ENCODE measurements at regions not wholly inside any gene's neighbourhood (a gene's known extent, or its start where the extent isn't known, plus 50 kb on each side); places are given as distances from the start of the nearest gene placed in this dataset.

DNA sequence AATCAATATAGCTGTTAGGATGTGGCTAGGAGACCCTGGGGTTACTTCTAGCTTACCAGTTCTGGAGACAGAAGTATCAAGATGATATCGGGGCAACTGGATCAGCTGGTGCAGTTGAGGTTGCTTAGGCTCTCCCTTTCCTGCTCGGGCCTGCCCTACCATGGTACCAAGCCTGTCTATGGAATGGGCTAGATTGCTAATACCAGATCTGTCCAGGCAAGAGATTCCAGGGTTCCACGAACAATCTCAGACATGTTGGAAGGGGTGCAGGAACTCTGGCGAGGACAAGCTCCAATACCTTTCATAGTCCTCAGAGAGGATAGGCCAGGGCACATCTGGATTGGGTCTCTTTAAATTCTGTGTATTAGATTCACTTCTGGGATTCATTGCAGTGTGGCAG lies 53.8 kb downstream of the ADM start:
- POLR2A ChIA-PET = no interaction called here
- no peak for DNase-seq (ENCODE audit: low read depth in 1 of 2, low spot score in 1 of 2)
- TF ChIP-seq HEYL (CRISPR knock-in tag; IDR thresholded peaks at IDR 0.05) (no peak), FOXS1 (CRISPR knock-in tag; IDR thresholded peaks at IDR 0.05) (no peak), RCOR1 (IDR thresholded peaks at IDR 0.05; ENCODE audit: low read depth, low read length) (no peak), EP300 (IDR thresholded peaks at IDR 0.05) (no peak), PHF8 (IDR thresholded peaks at IDR 0.05; ENCODE audit: borderline replicate concordance, low read depth) (no peak), MYC (IDR thresholded peaks at IDR 0.05; ENCODE audit: borderline replicate concordance, low read length) (no peak), ZFP36 (IDR thresholded peaks at IDR 0.05; ENCODE audit: borderline replicate concordance, partially characterized antibody) (no peak), JUN (IDR thresholded peaks at IDR 0.05) (no peak), NFE2L2 (conservative IDR thresholded peaks at IDR 0.05; ENCODE audit: low read length) (no peak), POLR2A (IDR thresholded peaks at IDR 0.05; ENCODE audit: low read length) (no peak)
- TF ChIP-seq, protein P1, sequence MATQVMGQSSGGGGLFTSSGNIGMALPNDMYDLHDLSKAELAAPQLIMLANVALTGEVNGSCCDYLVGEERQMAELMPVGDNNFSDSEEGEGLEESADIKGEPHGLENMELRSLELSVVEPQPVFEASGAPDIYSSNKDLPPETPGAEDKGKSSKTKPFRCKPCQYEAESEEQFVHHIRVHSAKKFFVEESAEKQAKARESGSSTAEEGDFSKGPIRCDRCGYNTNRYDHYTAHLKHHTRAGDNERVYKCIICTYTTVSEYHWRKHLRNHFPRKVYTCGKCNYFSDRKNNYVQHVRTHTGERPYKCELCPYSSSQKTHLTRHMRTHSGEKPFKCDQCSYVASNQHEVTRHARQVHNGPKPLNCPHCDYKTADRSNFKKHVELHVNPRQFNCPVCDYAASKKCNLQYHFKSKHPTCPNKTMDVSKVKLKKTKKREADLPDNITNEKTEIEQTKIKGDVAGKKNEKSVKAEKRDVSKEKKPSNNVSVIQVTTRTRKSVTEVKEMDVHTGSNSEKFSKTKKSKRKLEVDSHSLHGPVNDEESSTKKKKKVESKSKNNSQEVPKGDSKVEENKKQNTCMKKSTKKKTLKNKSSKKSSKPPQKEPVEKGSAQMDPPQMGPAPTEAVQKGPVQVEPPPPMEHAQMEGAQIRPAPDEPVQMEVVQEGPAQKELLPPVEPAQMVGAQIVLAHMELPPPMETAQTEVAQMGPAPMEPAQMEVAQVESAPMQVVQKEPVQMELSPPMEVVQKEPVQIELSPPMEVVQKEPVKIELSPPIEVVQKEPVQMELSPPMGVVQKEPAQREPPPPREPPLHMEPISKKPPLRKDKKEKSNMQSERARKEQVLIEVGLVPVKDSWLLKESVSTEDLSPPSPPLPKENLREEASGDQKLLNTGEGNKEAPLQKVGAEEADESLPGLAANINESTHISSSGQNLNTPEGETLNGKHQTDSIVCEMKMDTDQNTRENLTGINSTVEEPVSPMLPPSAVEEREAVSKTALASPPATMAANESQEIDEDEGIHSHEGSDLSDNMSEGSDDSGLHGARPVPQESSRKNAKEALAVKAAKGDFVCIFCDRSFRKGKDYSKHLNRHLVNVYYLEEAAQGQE (IDR thresholded peaks at IDR 0.05) = no peak
- no peak overlapping the region for H3K4me2 ChIP-seq
- ATAC-seq = no peak
- H3K4me3 ChIP-seq = no peak overlapping the region
- peaks cover 3% of the 10 kb centered on the region; the same call in 1 of the 3 replicates for H3K9me3 ChIP-seq
- FAIRE-seq = no peak
- CTCF ChIA-PET = interaction anchor here (0.9 to 1.2 kb wide), 2 partner anchors 378 to 600 kb away, joined by 3 read pairs; no protein-coding TSS in a partner anchor
- WGBS (ENCODE audit: missing lambda C conversion rate) = 87% methylated on average over 4 of the region's 4 CpGs
- no peaks in the 10 kb centered on the region for H3K4me1 ChIP-seq
- no peak overlapping the region for H3K27ac ChIP-seq

DNA sequence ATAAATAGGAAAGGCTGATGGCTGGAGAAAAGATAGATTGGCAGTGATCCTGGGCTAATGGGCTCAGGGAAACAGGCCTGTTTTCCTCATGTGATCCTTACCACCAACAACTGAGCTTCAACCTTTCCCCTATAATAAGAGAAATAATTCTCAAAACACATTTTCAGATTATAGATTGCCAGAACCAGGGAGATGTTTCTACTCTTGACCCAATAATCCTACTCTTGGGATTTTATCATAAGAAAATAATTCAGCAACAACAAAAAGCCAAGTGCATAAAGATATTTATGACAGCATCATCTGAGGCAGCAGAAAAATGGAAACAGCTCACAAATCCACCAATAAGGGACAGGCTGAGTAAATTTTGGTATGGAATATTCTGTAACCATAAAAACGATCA lies 54.3 kb downstream of the ADM start:
- DNase-seq (ENCODE audit: low read depth in 1 of 2, low spot score in 1 of 2) (no peak), FAIRE-seq (no peak), ATAC-seq (no peak)
- H3K4me2 ChIP-seq = no peak overlapping the region
- ChIA-PET POLR2A (no interaction called here), CTCF (interaction anchor here (0.9 to 1.2 kb wide), 2 partner anchors 377 to 601 kb away, joined by 3 read pairs; no protein-coding TSS in a partner anchor)
- WGBS (ENCODE audit: missing lambda C conversion rate) = 80% methylated on average over 1 of the region's 1 CpG
- no peak overlapping the region for H3K27ac ChIP-seq
- no peak for TF ChIP-seq EP300 (IDR thresholded peaks at IDR 0.05)
- TF ChIP-seq HDAC2 (IDR thresholded peaks at IDR 0.05) = no peak
- no peak for TF ChIP-seq SREBF2 (IDR thresholded peaks at IDR 0.05)
- no peak for TF ChIP-seq CBX2 (IDR thresholded peaks at IDR 0.05; ENCODE audit: borderline replicate concordance, low read depth)
- TF ChIP-seq, protein P2, sequence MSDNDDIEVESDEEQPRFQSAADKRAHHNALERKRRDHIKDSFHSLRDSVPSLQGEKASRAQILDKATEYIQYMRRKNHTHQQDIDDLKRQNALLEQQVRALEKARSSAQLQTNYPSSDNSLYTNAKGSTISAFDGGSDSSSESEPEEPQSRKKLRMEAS (IDR thresholded peaks at IDR 0.05) = no peak
- TF ChIP-seq ZNF302 (CRISPR knock-in tag; IDR thresholded peaks at IDR 0.05) = no peak
- no peak for TF ChIP-seq SMC3 (IDR thresholded peaks at IDR 0.05)
- TF ChIP-seq RAD21 (conservative IDR thresholded peaks at IDR 0.05 in 1 of 2, IDR thresholded peaks at IDR 0.05 in 1 of 2) = no peak
- no peak for TF ChIP-seq RARB (CRISPR knock-in tag; IDR thresholded peaks at IDR 0.05)
- TF ChIP-seq PHF8 (IDR thresholded peaks at IDR 0.05; ENCODE audit: borderline replicate concordance, low read depth) = no peak
- no peak for TF ChIP-seq CEBPB (IDR thresholded peaks at IDR 0.05)
- no peak for TF ChIP-seq FOSL2 (IDR thresholded peaks at IDR 0.05)
- no peak for TF ChIP-seq FOSL2 (CRISPR knock-in tag; IDR thresholded peaks at IDR 0.05)
- no peak for TF ChIP-seq TP53 (CRISPR knock-in tag; IDR thresholded peaks at IDR 0.05)
- no peak for TF ChIP-seq HEYL (CRISPR knock-in tag; IDR thresholded peaks at IDR 0.05)
- no peak for TF ChIP-seq RCOR1 (IDR thresholded peaks at IDR 0.05; ENCODE audit: low read depth, low read length)
- TF ChIP-seq HOXA7 (CRISPR knock-in tag; IDR thresholded peaks at IDR 0.05) = no peak
- TF ChIP-seq, protein P3, sequence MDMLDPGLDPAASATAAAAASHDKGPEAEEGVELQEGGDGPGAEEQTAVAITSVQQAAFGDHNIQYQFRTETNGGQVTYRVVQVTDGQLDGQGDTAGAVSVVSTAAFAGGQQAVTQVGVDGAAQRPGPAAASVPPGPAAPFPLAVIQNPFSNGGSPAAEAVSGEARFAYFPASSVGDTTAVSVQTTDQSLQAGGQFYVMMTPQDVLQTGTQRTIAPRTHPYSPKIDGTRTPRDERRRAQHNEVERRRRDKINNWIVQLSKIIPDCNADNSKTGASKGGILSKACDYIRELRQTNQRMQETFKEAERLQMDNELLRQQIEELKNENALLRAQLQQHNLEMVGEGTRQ (IDR thresholded peaks at IDR 0.05) = no peak
- no peak for TF ChIP-seq EHF (CRISPR knock-in tag; IDR thresholded peaks at IDR 0.05)
- TF ChIP-seq CHD4 (IDR thresholded peaks at IDR 0.05; ENCODE audit: borderline replicate concordance) = no peak
- H3K9me3 ChIP-seq = peaks cover 3% of the 10 kb centered on the region; the same call in 1 of the 3 replicates
- H3K4me3 ChIP-seq = no peak overlapping the region
- H3K4me1 ChIP-seq = no peaks in the 10 kb centered on the region
